ENCODE measurements at regions not wholly inside any gene's neighbourhood (a gene's known extent, or its start where the extent isn't known, plus 50 kb on each side); places are given as distances from the start of the nearest gene placed in this dataset.

GRCh38 chr9:116064970-116065369, 88.6 kb upstream of the PAPPA start:
- TF ChIP-seq ZFX (IDR thresholded peaks at IDR 0.05; ENCODE audit: borderline replicate concordance) (no peak), CTCF (IDR thresholded peaks at IDR 0.05) (no peak)

GRCh38 chr9:116066221-116066620, 87.4 kb upstream of the PAPPA start:
- H3K27ac ChIP-seq = no peak overlapping the region
- no peak for TF ChIP-seq CTCF (IDR thresholded peaks at IDR 0.05)
- TF ChIP-seq ZFX (IDR thresholded peaks at IDR 0.05; ENCODE audit: borderline replicate concordance) = no peak

More at GRCh38 chr9:116064970-116065369, 88.6 kb upstream of the PAPPA start:
- H3K27ac ChIP-seq = no peak overlapping the region

GRCh38 chr9:116067566-116067965, 86.0 kb upstream of the PAPPA start:
- H3K27ac ChIP-seq = no peak overlapping the region
- TF ChIP-seq ZFX (IDR thresholded peaks at IDR 0.05; ENCODE audit: borderline replicate concordance) (no peak), CTCF (IDR thresholded peaks at IDR 0.05) (no peak)

- TF ChIP-seq ZFX (IDR thresholded peaks at IDR 0.05; ENCODE audit: borderline replicate concordance) (no peak), CTCF (IDR thresholded peaks at IDR 0.05) (no peak)
- no peak overlapping the region for H3K27ac ChIP-seq
Observed at GRCh38 chr9:116070256-116070914, 83.2 kb upstream of the PAPPA start.

GRCh38 chr9:116072046-116072445, 81.5 kb upstream of the PAPPA start:
- no peak overlapping the region for H3K27ac ChIP-seq
- TF ChIP-seq CTCF (IDR thresholded peaks at IDR 0.05) (no peak), ZFX (IDR thresholded peaks at IDR 0.05; ENCODE audit: borderline replicate concordance) (no peak)

GRCh38 chr9:116073826-116074225, 79.8 kb upstream of the PAPPA start:
- no peak for TF ChIP-seq CTCF (IDR thresholded peaks at IDR 0.05)
- no peak for TF ChIP-seq ZFX (IDR thresholded peaks at IDR 0.05; ENCODE audit: borderline replicate concordance)
- no peak overlapping the region for H3K27ac ChIP-seq

GRCh38 chr9:116074658-116075057, 78.9 kb upstream of the PAPPA start:
- H3K27ac ChIP-seq = no peak overlapping the region
- no peak for TF ChIP-seq ZFX (IDR thresholded peaks at IDR 0.05; ENCODE audit: borderline replicate concordance)
- TF ChIP-seq CTCF (IDR thresholded peaks at IDR 0.05) = no peak

Measured in 22Rv1 (cell line).